Testis (tissue), 2 donors: ENCODE measurements at regions not wholly inside any gene's neighbourhood (a gene's known extent, or its start where the extent isn't known, plus 50 kb on each side); places are given as distances from the start of the nearest gene placed in this dataset.

ENCODE experiments used
- DNase-seq: peaks from one replicate; pipeline ENCODE4 v3.0.0-alpha.2; 2019
- H3K27ac ChIP-seq, 2 donors: fragments of 200-600 bp; sonication (generic); one replicate each; pipeline ENCODE4 v1.5.1; 2019
- H3K27me3 ChIP-seq: fragments of 200-600 bp; sonication (generic); one replicate; pipeline ENCODE4 v1.5.1; 2019
- H3K36me3 ChIP-seq: fragments of 200-600 bp; sonication (generic); one replicate; pipeline ENCODE4 v1.5.1; 2017; ENCODE audit warnings: low read depth; ENCODE audit errors: missing control alignments
- H3K4me1 ChIP-seq: fragments of 200-600 bp; sonication (generic); one replicate; pipeline ENCODE4 v1.5.1; 2019
- H3K4me3 ChIP-seq, 2 donors: fragments of 200-600 bp; sonication (generic); one replicate each; pipeline ENCODE4 v1.5.1; 2017 to 2019
- H3K9me3 ChIP-seq: fragments of 200-600 bp; sonication (generic); one replicate; pipeline ENCODE4 v1.5.1; 2017
- CTCF ChIP-seq, 3 experiments: fragments of 450-650 bp in 2 of 3; fragments of 200-600 bp in 1 of 3; sonication (generic) in 1 of 3; IDR thresholded peaks; one replicate each; pipeline ENCODE4 v1.5.1; 2016 to 2019; ENCODE audit warnings: antibody characterized with exemption in 3 of 3, mild to moderate bottlenecking in 2 of 3, moderate library complexity in 1 of 3
- POLR2A ChIP-seq: fragments of 450-650 bp; IDR thresholded peaks from one replicate; pipeline ENCODE4 v1.6.1; 2017; ENCODE audit warnings: antibody characterized with exemption, mild to moderate bottlenecking, moderate library complexity
- WGBS, 2 donors: methylation state at CpG; one replicate each; pipeline ENCODE4 v1.1.5; 2018; 5-methylcytosine and 5-hydroxymethylcytosine counted together
- intact Hi-C: fragments of 100-400 bp; cut with DNase I; formaldehyde crosslinking; loops from one replicate; pipeline ENCODE4 v1.15.1; 2023; ENCODE audit warnings: low total_unique reads

GRCh38 chr5:105807290-105807689 lies 1863.4 kb downstream of the EFNA5 start:
- TF ChIP-seq CTCF (IDR thresholded peaks at IDR 0.05) (no peak), POLR2A (no peak)
- Histone ChIP-seq H3K9me3 (no peaks in the 10 kb centered on the region), H3K4me3 (no peak overlapping the region), H3K4me1 (no peaks in the 10 kb centered on the region), H3K36me3 (no peaks in the 10 kb centered on the region), H3K27me3 (no peaks in the 10 kb centered on the region), H3K27ac (no peak overlapping the region)
- no peak for DNase-seq
- WGBS, 2 donors = 57 to 63% methylated on average over 1 of the region's 1 CpG
- intact Hi-C loops = no loop called here

GRCh38 chr5:105806596-105806995 lies 1864.1 kb downstream of the EFNA5 start:
- Histone ChIP-seq H3K27ac (no peak overlapping the region), H3K36me3 (no peaks in the 10 kb centered on the region), H3K27me3 (no peaks in the 10 kb centered on the region), H3K9me3 (no peaks in the 10 kb centered on the region), H3K4me1 (no peaks in the 10 kb centered on the region), H3K4me3 (no peak overlapping the region)
- TF ChIP-seq POLR2A (no peak), CTCF (IDR thresholded peaks at IDR 0.05) (no peak)
- DNase-seq = no peak
- intact Hi-C loops = no loop called here

GRCh38 chr5:105803431-105803830 lies 1867.3 kb downstream of the EFNA5 start:
- TF ChIP-seq CTCF (IDR thresholded peaks at IDR 0.05) = no peak
- no peak for TF ChIP-seq POLR2A
- Histone ChIP-seq H3K27me3 (no peaks in the 10 kb centered on the region), H3K27ac (no peak overlapping the region), H3K4me3 (no peak overlapping the region), H3K36me3 (no peaks in the 10 kb centered on the region), H3K9me3 (no peaks in the 10 kb centered on the region), H3K4me1 (no peaks in the 10 kb centered on the region)
- 74 to 80% methylated on average over 1 of the region's 1 CpG for WGBS, 2 donors
- no peak for DNase-seq
- intact Hi-C loops = no loop called here

GRCh38 chr5:105794578-105794977 lies 1876.2 kb downstream of the EFNA5 start:
- Histone ChIP-seq H3K27me3 (no peaks in the 10 kb centered on the region), H3K4me1 (no peaks in the 10 kb centered on the region), H3K4me3 (no peak overlapping the region), H3K27ac (no peak overlapping the region), H3K9me3 (no peaks in the 10 kb centered on the region), H3K36me3 (no peaks in the 10 kb centered on the region)
- 75 to 84% methylated on average over 3 of the region's 3 CpGs for WGBS, 2 donors
- DNase-seq = no peak
- intact Hi-C loops = no loop called here
- TF ChIP-seq CTCF (IDR thresholded peaks at IDR 0.05) = no peak
- no peak for TF ChIP-seq POLR2A

- H3K27me3 ChIP-seq = no peaks in the 10 kb centered on the region
- no peaks in the 10 kb centered on the region for H3K9me3 ChIP-seq
- WGBS, 2 donors = 80 to 82% methylated on average over 1 of the region's 1 CpG
- no peak overlapping the region for H3K4me3 ChIP-seq
- no peak for TF ChIP-seq POLR2A
- TF ChIP-seq CTCF (IDR thresholded peaks at IDR 0.05) = no peak
- no peak for DNase-seq
- H3K36me3 ChIP-seq = no peaks in the 10 kb centered on the region
- no peak overlapping the region for H3K27ac ChIP-seq
- H3K4me1 ChIP-seq = no peaks in the 10 kb centered on the region
- intact Hi-C loops = no loop called here
Observed at GRCh38 chr5:105789246-105789645, 1881.5 kb downstream of the EFNA5 start.
